ENCODE measurements at regions not wholly inside any gene's neighbourhood (a gene's known extent, or its start where the extent isn't known, plus 50 kb on each side); places are given as distances from the start of the nearest gene placed in this dataset.

GRCh38 chr13:106689906-106690305, 122.0 kb upstream of the ARGLU1 start:
- Histone ChIP-seq H3K27ac (no peak overlapping the region), H3K4me2 (no peak overlapping the region), H4K20me1 (no peaks in the 10 kb centered on the region), H3K4me3 (no peak overlapping the region), H3K36me3 (no peaks in the 10 kb centered on the region), H3K9me3 (peaks cover 30% of the 10 kb centered on the region), H3K4me1 (peaks cover 41% of the 10 kb centered on the region), H3K27me3 (no peaks in the 10 kb centered on the region), H3K9ac (no peak overlapping the region)
- no peak for TF ChIP-seq Cebpa-rat (IDR thresholded peaks at IDR 0.05)

GRCh38 chr13:106688940-106689339, 121.0 kb upstream of the ARGLU1 start:
- Histone ChIP-seq H3K9ac (no peak overlapping the region), H3K4me2 (peak overlapping the region; percentile 54), H3K27me3 (no peaks in the 10 kb centered on the region), H4K20me1 (no peaks in the 10 kb centered on the region), H3K9me3 (peaks cover 30% of the 10 kb centered on the region), H3K4me1 (peaks cover 46% of the 10 kb centered on the region), H3K36me3 (no peaks in the 10 kb centered on the region), H3K4me3 (peak overlapping the region; percentile 18; the same call in 1 of the 2 replicates), H3K27ac (peak overlapping the region; percentile 97; the same call in 1 of the 2 replicates)
- TF ChIP-seq Cebpa-rat (IDR thresholded peaks at IDR 0.05) = no peak

GRCh38 chr13:106686163-106686562, 118.2 kb upstream of the ARGLU1 start:
- peak overlapping the region; percentile 97 for H3K27ac ChIP-seq
- peak overlapping the region; percentile 91 for H3K4me2 ChIP-seq
- no peaks in the 10 kb centered on the region for H3K36me3 ChIP-seq
- peaks cover 71% of the 10 kb centered on the region for H3K4me1 ChIP-seq
- H3K9ac ChIP-seq = peak overlapping the region; percentile 83
- H3K9me3 ChIP-seq = peaks cover 28% of the 10 kb centered on the region
- peak overlapping the region; percentile 62; the same call in 1 of the 2 replicates for H3K4me3 ChIP-seq
- H3K27me3 ChIP-seq = no peaks in the 10 kb centered on the region
- H4K20me1 ChIP-seq = no peaks in the 10 kb centered on the region
- TF ChIP-seq Cebpa-rat (IDR thresholded peaks at IDR 0.05) = no peak

GRCh38 chr13:106685143-106685542, 117.2 kb upstream of the ARGLU1 start:
- Histone ChIP-seq H3K4me1 (peaks cover 82% of the 10 kb centered on the region), H3K9ac (peak overlapping the region; percentile 83), H4K20me1 (no peaks in the 10 kb centered on the region), H3K9me3 (peaks cover 19% of the 10 kb centered on the region), H3K36me3 (no peaks in the 10 kb centered on the region), H3K4me2 (peak overlapping the region; percentile 91), H3K4me3 (peak overlapping the region; percentile 62), H3K27me3 (no peaks in the 10 kb centered on the region), H3K27ac (peak overlapping the region; percentile 97)
- TF ChIP-seq Cebpa-rat (IDR thresholded peaks at IDR 0.05) = no peak

GRCh38 chr13:106683918-106684317, 116.0 kb upstream of the ARGLU1 start:
- H3K27ac ChIP-seq = peak overlapping the region; percentile 97
- H3K4me2 ChIP-seq = peak overlapping the region; percentile 91
- no peaks in the 10 kb centered on the region for H3K27me3 ChIP-seq
- TF ChIP-seq Cebpa-rat (IDR thresholded peaks at IDR 0.05) = peak; percentile 91
- no peaks in the 10 kb centered on the region for H3K36me3 ChIP-seq
- peak overlapping the region; percentile 62 for H3K4me3 ChIP-seq
- peaks cover 7% of the 10 kb centered on the region for H3K9me3 ChIP-seq
- H4K20me1 ChIP-seq = no peaks in the 10 kb centered on the region
- peak overlapping the region; percentile 83 for H3K9ac ChIP-seq
- peaks cover 92% of the 10 kb centered on the region for H3K4me1 ChIP-seq

- H3K36me3 ChIP-seq = no peaks in the 10 kb centered on the region
- peak overlapping the region; percentile 97 for H3K27ac ChIP-seq
- peak overlapping the region; percentile 91 for H3K4me2 ChIP-seq
- peak overlapping the region; percentile 62 for H3K4me3 ChIP-seq
- no peak for TF ChIP-seq Cebpa-rat (IDR thresholded peaks at IDR 0.05)
- H4K20me1 ChIP-seq = no peaks in the 10 kb centered on the region
- H3K4me1 ChIP-seq = peaks cover 91% of the 10 kb centered on the region
- H3K9ac ChIP-seq = peak overlapping the region; percentile 83
- peaks cover under 1% of the 10 kb centered on the region; the same call in 1 of the 2 replicates for H3K9me3 ChIP-seq
- no peaks in the 10 kb centered on the region for H3K27me3 ChIP-seq
These were observed 115.2 kb upstream of the ARGLU1 start for GRCh38 chr13:106683179-106683578.

- H3K4me2 ChIP-seq = peak overlapping the region; percentile 91
- no peaks in the 10 kb centered on the region for H4K20me1 ChIP-seq
- no peaks in the 10 kb centered on the region for H3K27me3 ChIP-seq
- H3K4me1 ChIP-seq = peaks cover 86% of the 10 kb centered on the region
- H3K36me3 ChIP-seq = no peaks in the 10 kb centered on the region
- H3K9me3 ChIP-seq = no peaks in the 10 kb centered on the region
- peak overlapping the region; percentile 83 for H3K9ac ChIP-seq
- H3K4me3 ChIP-seq = peak overlapping the region; percentile 62
- peak overlapping the region; percentile 97 for H3K27ac ChIP-seq
- no peak for TF ChIP-seq Cebpa-rat (IDR thresholded peaks at IDR 0.05)
These were observed 114.1 kb upstream of the ARGLU1 start for GRCh38 chr13:106681997-106682396.

- Histone ChIP-seq H3K36me3 (no peaks in the 10 kb centered on the region), H3K9me3 (no peaks in the 10 kb centered on the region), H3K27me3 (no peaks in the 10 kb centered on the region), H3K4me3 (peak overlapping the region; percentile 62), H4K20me1 (no peaks in the 10 kb centered on the region), H3K4me1 (peaks cover 82% of the 10 kb centered on the region), H3K27ac (peak overlapping the region; percentile 97), H3K4me2 (peak overlapping the region; percentile 91), H3K9ac (peak overlapping the region; percentile 83)
- TF ChIP-seq Cebpa-rat (IDR thresholded peaks at IDR 0.05) = no peak
These were observed 113.6 kb upstream of the ARGLU1 start for GRCh38 chr13:106681536-106681935.

GRCh38 chr13:106680796-106681472, 113.0 kb upstream of the ARGLU1 start:
- no peaks in the 10 kb centered on the region for H3K27me3 ChIP-seq
- H3K36me3 ChIP-seq = no peaks in the 10 kb centered on the region
- peaks cover 4% of the 10 kb centered on the region; the same call in 1 of the 2 replicates for H3K9me3 ChIP-seq
- TF ChIP-seq Cebpa-rat (IDR thresholded peaks at IDR 0.05) = no peak
- H3K4me2 ChIP-seq = peak overlapping the region; percentile 91
- H3K27ac ChIP-seq = peak overlapping the region; percentile 97
- H4K20me1 ChIP-seq = no peaks in the 10 kb centered on the region
- H3K4me1 ChIP-seq = peaks cover 76% of the 10 kb centered on the region
- H3K9ac ChIP-seq = peak overlapping the region; percentile 83
- H3K4me3 ChIP-seq = peak overlapping the region; percentile 62

GRCh38 chr13:106678646-106679418, 110.9 kb upstream of the ARGLU1 start:
- Histone ChIP-seq H3K4me3 (no peak overlapping the region), H3K9me3 (peaks cover 6% of the 10 kb centered on the region; the same call in 1 of the 2 replicates), H3K4me2 (peak overlapping the region; percentile 91), H3K27ac (peak overlapping the region; percentile 97), H3K9ac (peak overlapping the region; percentile 83; the same call in 1 of the 2 replicates), H3K36me3 (no peaks in the 10 kb centered on the region), H3K27me3 (no peaks in the 10 kb centered on the region), H4K20me1 (no peaks in the 10 kb centered on the region), H3K4me1 (peaks cover 61% of the 10 kb centered on the region)
- TF ChIP-seq Cebpa-rat (IDR thresholded peaks at IDR 0.05) = no peak
